Gastrocnemius medialis (tissue), 4 donors: ENCODE measurements at regions not wholly inside any gene's neighbourhood (a gene's known extent, or its start where the extent isn't known, plus 50 kb on each side); places are given as distances from the start of the nearest gene placed in this dataset.

Experiments
- CTCF ChIP-seq, 5 experiments: fragments of 450-650 bp in 3 of 5; fragments of 200-600 bp in 2 of 5; sonication (generic) in 2 of 5; IDR thresholded peaks in 4 of 5; conservative IDR thresholded peaks in 1 of 5; 1 replicate in 4 of 5; 2 replicates in 1 of 5; pipeline ENCODE4 v1.5.1; 2016 to 2019; ENCODE audit warnings: antibody characterized with exemption in 5 of 5, mild to moderate bottlenecking in 3 of 5, moderate library complexity in 3 of 5
- POLR2A ChIP-seq, 2 donors: fragments of 450-650 bp; IDR thresholded peaks; one replicate each; pipeline ENCODE4 v1.6.1; 2017; ENCODE audit warnings: antibody characterized with exemption in 2 of 2, mild to moderate bottlenecking in 2 of 2, moderate library complexity in 2 of 2

- no peak for TF ChIP-seq CTCF (IDR thresholded peaks at IDR 0.05 in 4 of 5, conservative IDR thresholded peaks at IDR 0.05 in 1 of 5)
- TF ChIP-seq POLR2A (IDR thresholded peaks at IDR 0.05): no peak
Observed at GRCh38 chr13:26980099-26981031, 191.2 kb downstream of the USP12 start.
